ENCODE measurements at regions not wholly inside any gene's neighbourhood (a gene's known extent, or its start where the extent isn't known, plus 50 kb on each side); places are given as distances from the start of the nearest gene placed in this dataset.
A peak's percentile ranks its signal among the peaks of the same experiment; 100 is the strongest.

DNA sequence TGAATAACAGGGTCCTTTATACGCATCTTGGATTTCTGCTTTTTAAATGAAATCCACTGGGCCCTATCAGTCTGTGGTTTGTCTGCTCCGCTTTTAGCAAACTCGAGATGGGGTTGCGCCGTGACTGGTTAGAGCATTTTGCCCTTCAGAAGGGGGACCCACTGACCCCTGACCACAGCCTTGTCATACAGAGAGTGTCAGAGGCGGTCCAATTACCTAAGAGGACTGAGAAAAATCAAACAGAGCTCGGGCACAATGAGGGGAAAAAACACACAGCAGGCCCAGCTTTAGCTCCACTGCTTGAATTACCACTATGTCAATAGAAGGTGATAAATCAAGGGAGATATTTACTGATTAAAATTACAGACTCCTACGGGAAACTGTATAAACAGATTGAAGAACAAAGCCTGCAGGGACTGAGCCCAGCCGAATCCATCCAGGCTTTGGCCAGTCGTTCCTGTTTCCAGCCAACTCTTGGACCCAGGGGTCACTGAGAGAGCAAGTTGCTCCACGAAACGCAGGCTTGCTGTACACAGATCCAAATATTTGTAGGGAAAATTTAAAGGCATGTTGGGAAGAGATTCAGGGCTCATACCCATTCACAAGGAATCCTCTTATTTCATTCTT, 131.9 kb upstream of the ZFHX3 start:
- H3K36me3 ChIP-seq = no peaks in the 10 kb centered on the region
- intact Hi-C loops (cut with DNase I) = loop anchor here in 5 of 10 donors (5.0 to 10.0 kb wide), 4 partner anchors 105 to 245 kb away; no protein-coding TSS in a partner anchor
- no peaks in the 10 kb centered on the region for H3K27me3 ChIP-seq
- peaks cover 0 to 19% (median 0%) of the 10 kb centered on the region in 12 donors for H3K4me1 ChIP-seq
- H3K27ac ChIP-seq = peak overlapping the region in 4 of 12 donors; percentile 16 to 68 (median 63)
- TF ChIP-seq, protein P1, sequence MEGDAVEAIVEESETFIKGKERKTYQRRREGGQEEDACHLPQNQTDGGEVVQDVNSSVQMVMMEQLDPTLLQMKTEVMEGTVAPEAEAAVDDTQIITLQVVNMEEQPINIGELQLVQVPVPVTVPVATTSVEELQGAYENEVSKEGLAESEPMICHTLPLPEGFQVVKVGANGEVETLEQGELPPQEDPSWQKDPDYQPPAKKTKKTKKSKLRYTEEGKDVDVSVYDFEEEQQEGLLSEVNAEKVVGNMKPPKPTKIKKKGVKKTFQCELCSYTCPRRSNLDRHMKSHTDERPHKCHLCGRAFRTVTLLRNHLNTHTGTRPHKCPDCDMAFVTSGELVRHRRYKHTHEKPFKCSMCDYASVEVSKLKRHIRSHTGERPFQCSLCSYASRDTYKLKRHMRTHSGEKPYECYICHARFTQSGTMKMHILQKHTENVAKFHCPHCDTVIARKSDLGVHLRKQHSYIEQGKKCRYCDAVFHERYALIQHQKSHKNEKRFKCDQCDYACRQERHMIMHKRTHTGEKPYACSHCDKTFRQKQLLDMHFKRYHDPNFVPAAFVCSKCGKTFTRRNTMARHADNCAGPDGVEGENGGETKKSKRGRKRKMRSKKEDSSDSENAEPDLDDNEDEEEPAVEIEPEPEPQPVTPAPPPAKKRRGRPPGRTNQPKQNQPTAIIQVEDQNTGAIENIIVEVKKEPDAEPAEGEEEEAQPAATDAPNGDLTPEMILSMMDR (IDR thresholded peaks at IDR 0.05) = no peak
- no peak for TF ChIP-seq POLR2A (IDR thresholded peaks at IDR 0.05)
- peak in 3 of 5 donors; percentile 47 to 52 (median 47) for DNase-seq
- WGBS, 4 donors = 72 to 75% (median 74%) methylated on average over 12 of the region's 12 CpGs
- no peaks in the 10 kb centered on the region for H3K9me3 ChIP-seq
- ATAC-seq = peak in 3 of 4 donors; percentile 57 to 72 (median 58)
- H3K4me3 ChIP-seq = no peak overlapping the region

DNA sequence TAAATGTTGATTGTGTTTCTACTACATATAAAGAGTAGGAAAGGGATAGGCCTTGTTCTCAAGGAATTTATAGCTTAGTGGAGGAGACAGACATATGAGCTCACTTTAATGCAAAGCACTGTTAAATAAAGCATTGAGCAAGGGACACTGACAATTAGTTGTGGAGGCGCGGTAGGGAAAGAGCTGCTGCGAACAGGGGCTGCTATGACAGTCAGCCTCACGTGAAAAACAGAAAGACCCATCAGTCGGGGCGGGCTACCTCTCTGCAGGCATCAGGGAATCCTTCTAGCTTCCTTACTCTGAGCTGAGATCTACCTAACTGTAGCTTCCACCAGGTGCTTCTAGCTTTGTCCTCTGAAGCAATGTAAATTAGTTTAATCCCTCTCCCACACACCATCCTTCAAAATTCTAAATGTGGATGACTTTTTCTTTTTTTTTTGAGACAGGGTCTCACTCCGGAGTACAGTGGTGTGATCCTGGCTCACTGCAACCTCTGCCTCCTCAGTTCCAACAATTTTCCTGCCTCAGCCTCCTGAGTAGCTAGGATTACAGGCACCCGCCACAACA, 129.9 kb upstream of the ZFHX3 start:
- DNase-seq (no peak), ATAC-seq (no peak)
- H3K27me3 ChIP-seq = no peaks in the 10 kb centered on the region
- H3K4me1 ChIP-seq = peaks cover 0 to 26% (median 9%) of the 10 kb centered on the region in 12 donors
- no peak for TF ChIP-seq POLR2A (IDR thresholded peaks at IDR 0.05)
- TF ChIP-seq, protein P1 (IDR thresholded peaks at IDR 0.05) = no peak
- no peaks in the 10 kb centered on the region for H3K36me3 ChIP-seq
- WGBS, 4 donors = 79 to 87% (median 81%) methylated on average over 8 of the region's 8 CpGs
- no peak overlapping the region for H3K27ac ChIP-seq
- H3K4me3 ChIP-seq = no peak overlapping the region
- no peaks in the 10 kb centered on the region for H3K9me3 ChIP-seq
- intact Hi-C loops (cut with DNase I) = loop anchor here in 5 of 10 donors (5.0 to 10.0 kb wide), 4 partner anchors 103 to 243 kb away; no protein-coding TSS in a partner anchor

DNA sequence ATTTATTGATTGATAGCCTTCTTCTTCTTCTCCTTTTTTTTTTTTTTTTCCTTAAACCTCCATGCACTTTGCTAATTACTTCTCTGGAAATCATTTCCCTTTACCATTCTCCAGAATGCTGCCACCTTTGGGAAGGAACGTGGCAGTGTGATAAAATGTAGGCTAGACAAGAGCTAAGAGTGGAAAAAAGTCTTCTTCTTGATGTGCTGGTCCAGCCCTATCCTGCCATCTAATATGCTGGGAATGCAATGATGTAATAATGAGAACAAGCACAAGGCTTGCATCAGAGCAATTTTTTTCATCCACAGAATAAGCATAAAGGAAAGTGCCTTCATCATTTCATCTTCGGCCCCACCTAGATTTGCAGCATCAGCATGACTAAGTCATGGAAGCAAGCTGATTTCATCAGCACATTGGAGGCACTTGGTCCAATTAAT, 128.7 kb upstream of the ZFHX3 start:
- H3K4me3 ChIP-seq = no peak overlapping the region
- DNase-seq = peak in 1 of 5 donors; percentile 18
- intact Hi-C loops (cut with DNase I) = loop anchor here in 5 of 10 donors (5.0 to 10.0 kb wide), 4 partner anchors 102 to 242 kb away; no protein-coding TSS in a partner anchor
- H3K4me1 ChIP-seq = peaks cover 0 to 38% (median 16%) of the 10 kb centered on the region in 12 donors
- WGBS, 4 donors = 55 to 61% (median 57%) methylated on average over 2 of the region's 2 CpGs
- H3K27me3 ChIP-seq = no peaks in the 10 kb centered on the region
- peak in 2 of 4 donors; percentile 45 to 48 for ATAC-seq
- no peaks in the 10 kb centered on the region for H3K9me3 ChIP-seq
- no peak overlapping the region for H3K27ac ChIP-seq
- no peak for TF ChIP-seq POLR2A (IDR thresholded peaks at IDR 0.05)
- TF ChIP-seq, protein P1 (IDR thresholded peaks at IDR 0.05) = peak in 10 of 12 donors; percentile 9 to 60 (median 26)
- no peaks in the 10 kb centered on the region for H3K36me3 ChIP-seq
